Ovary (tissue), 3 donors: ENCODE measurements at regions not wholly inside any gene's neighbourhood (a gene's known extent, or its start where the extent isn't known, plus 50 kb on each side); places are given as distances from the start of the nearest gene placed in this dataset.

ENCODE experiments used
- CTCF ChIP-seq, 3 donors: fragments of 450-650 bp in 2 of 3; fragments of 200-600 bp in 1 of 3; IDR thresholded peaks; one replicate each; pipeline versions ENCODE4 v1.5.1 to v1.8.0; 2016 to 2022; ENCODE audit warnings: antibody characterized with exemption in 3 of 3, mild to moderate bottlenecking in 1 of 3
- POLR2A ChIP-seq: fragments of 450-650 bp; IDR thresholded peaks from one replicate; pipeline ENCODE4 v1.6.1; 2017; ENCODE audit warnings: antibody characterized with exemption, mild to moderate bottlenecking, moderate library complexity
- donor health status: DM: no; HTN: no; CAD: no.

DNA sequence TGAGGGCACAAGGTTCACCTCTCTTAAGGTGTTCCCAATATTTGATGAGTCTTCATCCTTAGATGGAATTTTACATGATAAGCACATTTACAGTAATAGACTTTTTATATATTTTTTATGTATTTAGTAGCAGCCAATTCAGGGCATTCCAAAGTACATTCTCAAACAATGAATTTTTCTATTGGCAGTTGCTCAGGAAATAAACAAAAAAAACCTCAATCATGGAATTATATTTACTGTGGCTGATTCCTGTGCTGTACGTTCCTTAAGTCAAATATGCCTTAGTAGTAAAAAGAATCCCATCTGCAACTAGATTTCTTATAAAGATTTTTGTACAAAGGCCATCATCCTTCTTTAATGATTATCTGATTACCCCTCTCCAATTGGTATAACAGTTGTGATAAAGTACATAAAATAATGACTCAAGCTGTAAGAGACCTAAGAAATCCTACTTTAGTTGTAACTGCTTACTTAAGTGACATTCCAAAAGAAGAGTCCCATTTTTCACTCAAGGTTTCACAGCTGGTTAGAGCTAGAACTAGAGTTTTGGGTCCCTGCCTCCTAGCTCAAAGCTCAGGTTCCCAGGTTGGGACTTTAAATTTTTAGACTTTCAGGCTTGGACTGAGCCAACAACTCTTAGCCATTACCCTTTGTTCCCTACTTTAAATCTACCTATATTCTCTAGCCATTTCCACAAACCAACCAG, 152.7 kb downstream of the FHIP1A start:
- TF ChIP-seq CTCF (IDR thresholded peaks at IDR 0.05) (no peak), POLR2A (no peak)
